Lung (tissue), 11 donors: ENCODE measurements at regions not wholly inside any gene's neighbourhood (a gene's known extent, or its start where the extent isn't known, plus 50 kb on each side); places are given as distances from the start of the nearest gene placed in this dataset.
A peak's percentile ranks its signal among the peaks of the same experiment; 100 is the strongest.

Source experiments
- ATAC-seq: fragments of 200-7000 bp; cut with Tn5 transposase; one replicate; pipeline ENCODE4 v1.9.1; 2020; ENCODE audit warnings: moderate number of reproducible peaks; ENCODE audit not compliant: insufficient read depth, low FRiP score
- DNase-seq, 3 donors: peaks; one replicate each; pipeline ENCODE4 v3.0.0-alpha.2; 2013 to 2017
- H3K27ac ChIP-seq, 2 donors: one replicate each; pipeline ENCODE4 v1.5.1; 2013; ENCODE audit warnings: mild to moderate bottlenecking in 2 of 2, moderate library complexity in 2 of 2, control low read depth in 1 of 2, inconsistent platforms in 1 of 2, low read depth in 1 of 2, low read length in 1 of 2
- H3K27me3 ChIP-seq, 3 donors: one replicate each; pipeline ENCODE4 v1.5.1; 2013; ENCODE audit warnings: low read length in 2 of 3; ENCODE audit not compliant: control insufficient read depth in 3 of 3, insufficient read depth in 3 of 3
- H3K36me3 ChIP-seq, 4 donors: one replicate each; pipeline ENCODE4 v1.5.1; 2013; ENCODE audit warnings: low read length in 4 of 4, mild to moderate bottlenecking in 1 of 4, moderate library complexity in 1 of 4; ENCODE audit not compliant: control insufficient read depth in 4 of 4, insufficient read depth in 4 of 4
- H3K4me1 ChIP-seq, 5 donors: one replicate each; pipeline ENCODE4 v1.5.1; 2013; ENCODE audit warnings: low read length in 5 of 5, mild to moderate bottlenecking in 2 of 5, moderate library complexity in 1 of 5; ENCODE audit not compliant: control insufficient read depth in 5 of 5, insufficient read depth in 5 of 5
- H3K4me3 ChIP-seq: one replicate; pipeline ENCODE4 v1.5.1; 2013; ENCODE audit warnings: mild to moderate bottlenecking, control low read depth, moderate library complexity
- H3K9ac ChIP-seq, 2 donors: one replicate each; pipeline ENCODE4 v1.5.1; 2013; ENCODE audit warnings: low read length in 2 of 2, control low read depth in 1 of 2; ENCODE audit not compliant: insufficient read depth in 1 of 2
- H3K9me3 ChIP-seq, 4 donors: one replicate each; pipeline ENCODE4 v1.5.1; 2013; ENCODE audit warnings: low read length in 3 of 4, mild to moderate bottlenecking in 1 of 4, moderate library complexity in 1 of 4; ENCODE audit not compliant: control insufficient read depth in 4 of 4, insufficient read depth in 3 of 4
- CTCF ChIP-seq: IDR thresholded peaks from 2 replicates; pipeline ENCODE4 v1.5.1; 2012; ENCODE audit warnings: mild to moderate bottlenecking; ENCODE audit errors: control extremely low read depth, extremely low read depth
- WGBS, 2 donors: extraction: QIAGEN DNeasy Blood & Tissue Kit; methylation state at CpG; one replicate each; pipeline ENCODE4 v1.1.7; 2013; 5-methylcytosine and 5-hydroxymethylcytosine counted together
- donor health status: control.
- donor health status: control.
- donor health status: Bipolar disorder and iron deficiency.
- donor health status: healthy.
- donor health status: DM: yes; HTN: yes; CAD: no.

GRCh38 chr6:168183613-168183970 lies 104.6 kb upstream of the FRMD1 start:
- peaks cover 0 to 12% (median 0%) of the 10 kb centered on the region in 5 donors for H3K4me1 ChIP-seq
- WGBS, 2 donors, result 77 to 79% methylated on average over 6 of the region's 6 CpGs
- H3K9ac ChIP-seq, result no peak overlapping the region
- no peaks in the 10 kb centered on the region for H3K9me3 ChIP-seq
- no peak for ATAC-seq
- DNase-seq, result no peak
- H3K4me3 ChIP-seq, result no peak overlapping the region
- no peak overlapping the region for H3K27ac ChIP-seq
- H3K27me3 ChIP-seq, result no peaks in the 10 kb centered on the region
- no peak for TF ChIP-seq CTCF
- no peaks in the 10 kb centered on the region for H3K36me3 ChIP-seq

GRCh38 chr6:168182908-168183612 lies 104.0 kb upstream of the FRMD1 start:
- H3K36me3 ChIP-seq, result no peaks in the 10 kb centered on the region
- no peak overlapping the region for H3K27ac ChIP-seq
- no peak for TF ChIP-seq CTCF
- H3K9ac ChIP-seq, result no peak overlapping the region
- no peak overlapping the region for H3K4me3 ChIP-seq
- DNase-seq (no peak), ATAC-seq (no peak)
- H3K4me1 ChIP-seq, result peaks cover 0 to 12% (median 0%) of the 10 kb centered on the region in 5 donors
- 78 to 86% methylated on average over 22 of the region's 22 CpGs for WGBS, 2 donors
- no peaks in the 10 kb centered on the region for H3K27me3 ChIP-seq
- no peaks in the 10 kb centered on the region for H3K9me3 ChIP-seq

- Histone ChIP-seq H3K27ac (no peak overlapping the region), H3K27me3 (no peaks in the 10 kb centered on the region), H3K9me3 (no peaks in the 10 kb centered on the region), H3K4me1 (peaks cover 0 to 12% (median 0%) of the 10 kb centered on the region in 5 donors), H3K9ac (no peak overlapping the region), H3K4me3 (no peak overlapping the region), H3K36me3 (no peaks in the 10 kb centered on the region)
- TF ChIP-seq CTCF, result no peak
- ATAC-seq (no peak), DNase-seq (no peak)
- 69 to 83% methylated on average over 8 of the region's 8 CpGs for WGBS, 2 donors
Measured at GRCh38 chr6:168182366-168182765, 103.4 kb upstream of the FRMD1 start.

GRCh38 chr6:168181876-168182275 lies 102.9 kb upstream of the FRMD1 start:
- no peaks in the 10 kb centered on the region for H3K36me3 ChIP-seq
- ATAC-seq, result peak; percentile 14
- H3K4me3 ChIP-seq, result no peak overlapping the region
- no peak overlapping the region for H3K27ac ChIP-seq
- no peak overlapping the region for H3K9ac ChIP-seq
- no peaks in the 10 kb centered on the region for H3K9me3 ChIP-seq
- WGBS, 2 donors, result 74 to 83% methylated on average over 11 of the region's 11 CpGs
- peaks cover 0 to 12% (median 0%) of the 10 kb centered on the region in 5 donors for H3K4me1 ChIP-seq
- no peak for TF ChIP-seq CTCF
- H3K27me3 ChIP-seq, result no peaks in the 10 kb centered on the region
- DNase-seq, result no peak
